CD14-positive monocyte (primary cell): ENCODE measurements at regions not wholly inside any gene's neighbourhood (a gene's known extent, or its start where the extent isn't known, plus 50 kb on each side); places are given as distances from the start of the nearest gene placed in this dataset.

Experiments
- DNase-seq, 3 donors: peaks; one replicate each; pipeline ENCODE4 v3.0.0-alpha.2; 2011 to 2022
- H2AFZ ChIP-seq: 2 replicates; pipeline ENCODE4 v1.6.0; 2012; ENCODE audit warnings: mild to moderate bottlenecking, low read depth, low read length, inconsistent platforms; ENCODE audit not compliant: insufficient read depth, poor library complexity, severe bottlenecking
- H3K27ac ChIP-seq, 2 donors: 1 replicate in 1 of 2; 2 replicates in 1 of 2; pipeline ENCODE4 v1.5.1; 2012 to 2013; ENCODE audit warnings: low read length in 2 of 2, control low read depth in 1 of 2, inconsistent platforms in 1 of 2, low read depth in 1 of 2, mild to moderate bottlenecking in 1 of 2
- H3K27me3 ChIP-seq, 2 donors: one replicate each; pipeline versions ENCODE4 v1.6.0 to v1.6.1; 2011 to 2013; ENCODE audit warnings: low read length in 2 of 2; ENCODE audit not compliant: control insufficient read depth in 2 of 2, insufficient read depth in 2 of 2
- H3K36me3 ChIP-seq, 2 donors: replicated peaks in 1 of 2; 1 replicate in 1 of 2; 2 replicates in 1 of 2; pipeline versions ENCODE4 v1.5.1 to v1.6.1; 2012 to 2013; ENCODE audit warnings: low read length in 2 of 2, control low read depth in 1 of 2, inconsistent platforms in 1 of 2, mild to moderate bottlenecking in 1 of 2; ENCODE audit not compliant: insufficient read depth in 2 of 2, control insufficient read depth in 1 of 2
- H3K4me1 ChIP-seq, 2 donors: 1 replicate in 1 of 2; 2 replicates in 1 of 2; pipeline versions ENCODE4 v1.5.1 to v1.6.1; 2012 to 2013; ENCODE audit warnings: low read length in 2 of 2, control low read depth in 1 of 2, inconsistent platforms in 1 of 2, mild to moderate bottlenecking in 1 of 2, moderate library complexity in 1 of 2; ENCODE audit not compliant: insufficient read depth in 2 of 2, control insufficient read depth in 1 of 2
- H3K4me2 ChIP-seq: replicated peaks from 2 replicates; pipeline ENCODE3; 2012; ENCODE audit warnings: low read length, moderate library complexity, mild to moderate bottlenecking; ENCODE audit not compliant: poor library complexity, severe bottlenecking; ENCODE audit errors: extremely low read depth
- H3K4me3 ChIP-seq, 3 experiments: fragments of 200-600 bp in 1 of 3; sonication (generic) in 1 of 3; replicated peaks in 1 of 3; 1 replicate in 2 of 3; 2 replicates in 1 of 3; pipeline ENCODE4 v1.5.1; 2011 to 2013; ENCODE audit warnings: low read length in 3 of 3, mild to moderate bottlenecking in 3 of 3, control low read depth in 2 of 3, low read depth in 2 of 3, inconsistent platforms in 1 of 3, moderate library complexity in 1 of 3
- H3K79me2 ChIP-seq: 2 replicates; pipeline ENCODE4 v1.6.0; 2012; ENCODE audit warnings: mild to moderate bottlenecking, control low read depth, inconsistent platforms, low read length, moderate library complexity; ENCODE audit not compliant: insufficient read depth
- H3K9ac ChIP-seq: 2 replicates; pipeline ENCODE4 v1.6.0; 2017; ENCODE audit warnings: low read length, mild to moderate bottlenecking; ENCODE audit not compliant: insufficient read depth, poor library complexity, severe bottlenecking
- H3K9me3 ChIP-seq, 2 donors: replicated peaks in 1 of 2; 1 replicate in 1 of 2; 2 replicates in 1 of 2; pipeline versions ENCODE4 v1.5.1 to v1.6.1; 2012 to 2013; ENCODE audit warnings: low read length in 2 of 2, control low read depth in 1 of 2; ENCODE audit not compliant: control insufficient read depth in 1 of 2, insufficient read depth in 1 of 2
- H4K20me1 ChIP-seq: 2 replicates; pipeline ENCODE4 v1.6.0; 2012; ENCODE audit warnings: mild to moderate bottlenecking, low read length, control low read depth, moderate library complexity; ENCODE audit not compliant: insufficient read depth
- H3K27ac Mint-ChIP-seq, 7 donors: one replicate each; pipeline ENCODE4 v1.8.0; 2020; ENCODE audit warnings: mild to moderate bottlenecking in 7 of 7, mixed read lengths in 7 of 7, moderate library complexity in 6 of 7, inconsistent platforms in 2 of 7
- H3K27me3 Mint-ChIP-seq, 3 donors: one replicate each; pipeline ENCODE4 v1.8.0; 2021 to 2022; ENCODE audit warnings: low read depth in 3 of 3, mild to moderate bottlenecking in 3 of 3, mixed read lengths in 3 of 3, moderate library complexity in 3 of 3, inconsistent platforms in 1 of 3
- H3K36me3 Mint-ChIP-seq, 2 donors: one replicate each; pipeline ENCODE4 v1.8.0; 2020; ENCODE audit warnings: mixed read lengths in 2 of 2, inconsistent platforms in 1 of 2, mild to moderate bottlenecking in 1 of 2
- H3K4me1 Mint-ChIP-seq: one replicate; pipeline ENCODE4 v1.8.0; 2020; ENCODE audit warnings: mild to moderate bottlenecking, mixed read lengths
- H3K4me3 Mint-ChIP-seq, 2 donors: one replicate each; pipeline ENCODE4 v1.8.0; 2020; ENCODE audit warnings: mild to moderate bottlenecking in 2 of 2, mixed read lengths in 2 of 2, moderate library complexity in 1 of 2
- H3K9me3 Mint-ChIP-seq, 7 donors: one replicate each; pipeline ENCODE4 v1.8.0; 2020 to 2022; ENCODE audit warnings: mixed read lengths in 7 of 7, mild to moderate bottlenecking in 6 of 7, moderate library complexity in 6 of 7, inconsistent platforms in 2 of 7
- CTCF ChIP-seq: fragments of 200-600 bp; IDR thresholded peaks from one replicate; pipeline ENCODE4 v1.8.0; 2022; ENCODE audit warnings: antibody characterized with exemption, mild to moderate bottlenecking
- WGBS: methylation state at CpG from one replicate; pipeline ENCODE4 v1.1.5; 2013; ENCODE audit warnings: missing lambda C conversion rate; ENCODE audit not compliant: insufficient coverage; 5-methylcytosine and 5-hydroxymethylcytosine counted together
- intact Hi-C, 2 donors: fragments of 100-400 bp; cut with micrococcal nuclease; formaldehyde crosslinking; loops; one replicate each; pipeline versions ENCODE4 v1.15.0 to v1.15.1; 2023

GRCh38 chr13:21868823-21869222 is 197.9 kb downstream of the FGF9 start:
- Histone ChIP-seq H3K4me2 (no peak overlapping the region), H3K9ac (no peak overlapping the region), H4K20me1 (no peaks in the 10 kb centered on the region), H3K4me1 (no peaks in the 10 kb centered on the region), H3K27me3 (no peaks in the 10 kb centered on the region), H3K27ac (no peak overlapping the region), H3K4me3 (no peak overlapping the region), H3K9me3 (no peaks in the 10 kb centered on the region), H3K36me3 (no peaks in the 10 kb centered on the region), H3K79me2 (no peaks in the 10 kb centered on the region), H2AFZ (no peak overlapping the region)
- no peak for DNase-seq
- Mint-ChIP-seq H3K9me3 (peaks cover 0 to 8% (median 0%) of the 10 kb centered on the region in 7 donors), H3K4me3 (no peak overlapping the region), H3K36me3 (no peaks in the 10 kb centered on the region), H3K27me3 (peaks cover 0 to 2% (median 1%) of the 10 kb centered on the region in 3 donors), H3K27ac (no peak overlapping the region), H3K4me1 (no peaks in the 10 kb centered on the region)
- intact Hi-C loops: no loop called here
- no peak for TF ChIP-seq CTCF

GRCh38 chr13:21871382-21871781 is 200.5 kb downstream of the FGF9 start:
- Histone ChIP-seq H3K4me1 (no peaks in the 10 kb centered on the region), H3K27me3 (no peaks in the 10 kb centered on the region), H3K9me3 (peaks cover 0 to 2% of the 10 kb centered on the region in 2 donors), H4K20me1 (no peaks in the 10 kb centered on the region), H2AFZ (no peak overlapping the region), H3K9ac (no peak overlapping the region), H3K36me3 (no peaks in the 10 kb centered on the region), H3K4me3 (no peak overlapping the region), H3K4me2 (no peak overlapping the region), H3K27ac (no peak overlapping the region), H3K79me2 (no peaks in the 10 kb centered on the region)
- H3K9me3 Mint-ChIP-seq: peaks cover 0 to 7% (median 0%) of the 10 kb centered on the region in 7 donors
- H3K36me3 Mint-ChIP-seq: no peaks in the 10 kb centered on the region
- WGBS: 83% methylated on average over 3 of the region's 7 CpGs
- no peak overlapping the region for H3K4me3 Mint-ChIP-seq
- intact Hi-C loops: no loop called here
- H3K4me1 Mint-ChIP-seq: no peaks in the 10 kb centered on the region
- H3K27ac Mint-ChIP-seq: no peak overlapping the region
- TF ChIP-seq CTCF: no peak
- peaks cover 0 to 2% (median 1%) of the 10 kb centered on the region in 3 donors for H3K27me3 Mint-ChIP-seq
- DNase-seq: no peak
